ENCODE measurements at regions not wholly inside any gene's neighbourhood (a gene's known extent, or its start where the extent isn't known, plus 50 kb on each side); places are given as distances from the start of the nearest gene placed in this dataset.

DNA sequence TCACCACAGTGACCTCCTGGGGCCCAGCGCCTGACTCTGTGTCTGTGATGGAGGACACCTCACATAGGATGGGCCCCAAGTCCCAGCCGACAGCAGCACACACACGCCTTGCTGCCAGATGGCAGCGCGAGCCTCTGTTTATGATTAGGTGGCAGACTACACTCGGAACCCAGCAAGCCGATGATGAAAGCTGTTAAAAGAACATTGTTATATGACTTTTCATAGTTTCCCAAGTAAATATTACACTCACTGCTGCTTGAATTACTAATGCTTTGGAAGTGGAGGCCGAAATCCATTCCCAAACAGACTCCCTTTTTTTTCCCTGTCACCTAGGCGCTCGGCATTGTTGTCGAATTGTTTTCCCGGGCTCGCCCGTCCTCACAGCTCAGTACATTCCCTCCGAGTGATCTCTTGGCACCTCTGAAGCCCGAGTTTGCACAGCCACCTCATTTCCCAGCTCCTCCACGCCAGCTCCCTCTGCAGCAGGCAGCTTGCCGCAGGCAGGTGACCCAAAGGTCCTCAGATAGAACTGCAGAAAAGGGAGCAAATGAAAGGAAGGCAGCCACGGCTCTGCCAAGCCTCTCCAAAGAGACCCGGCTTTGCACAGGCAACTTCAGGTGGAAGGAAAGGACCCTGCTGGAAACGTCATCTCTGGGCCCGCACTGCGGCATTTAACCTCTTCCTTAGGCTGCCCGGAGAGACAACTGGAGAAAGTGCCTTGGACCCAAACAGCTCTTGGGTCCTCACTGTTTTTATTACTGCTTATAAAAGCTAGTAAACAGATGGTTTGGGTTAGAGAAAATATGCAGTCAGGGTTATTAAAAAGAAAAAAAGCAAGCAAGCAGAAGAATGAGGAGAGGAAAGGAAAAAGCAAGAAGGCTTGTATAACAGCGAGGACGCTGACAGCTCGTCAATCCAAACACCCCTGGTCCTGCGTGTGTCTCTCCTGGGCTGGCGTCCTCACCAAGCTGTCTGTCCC, 72.2 kb upstream of the SLC25A33 start:
- TF ChIP-seq, protein P1, sequence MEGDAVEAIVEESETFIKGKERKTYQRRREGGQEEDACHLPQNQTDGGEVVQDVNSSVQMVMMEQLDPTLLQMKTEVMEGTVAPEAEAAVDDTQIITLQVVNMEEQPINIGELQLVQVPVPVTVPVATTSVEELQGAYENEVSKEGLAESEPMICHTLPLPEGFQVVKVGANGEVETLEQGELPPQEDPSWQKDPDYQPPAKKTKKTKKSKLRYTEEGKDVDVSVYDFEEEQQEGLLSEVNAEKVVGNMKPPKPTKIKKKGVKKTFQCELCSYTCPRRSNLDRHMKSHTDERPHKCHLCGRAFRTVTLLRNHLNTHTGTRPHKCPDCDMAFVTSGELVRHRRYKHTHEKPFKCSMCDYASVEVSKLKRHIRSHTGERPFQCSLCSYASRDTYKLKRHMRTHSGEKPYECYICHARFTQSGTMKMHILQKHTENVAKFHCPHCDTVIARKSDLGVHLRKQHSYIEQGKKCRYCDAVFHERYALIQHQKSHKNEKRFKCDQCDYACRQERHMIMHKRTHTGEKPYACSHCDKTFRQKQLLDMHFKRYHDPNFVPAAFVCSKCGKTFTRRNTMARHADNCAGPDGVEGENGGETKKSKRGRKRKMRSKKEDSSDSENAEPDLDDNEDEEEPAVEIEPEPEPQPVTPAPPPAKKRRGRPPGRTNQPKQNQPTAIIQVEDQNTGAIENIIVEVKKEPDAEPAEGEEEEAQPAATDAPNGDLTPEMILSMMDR (conservative IDR thresholded peaks at IDR 0.05; ENCODE audit: low read length), result no peak
- TF ChIP-seq EZH2phosphoT487 (IDR thresholded peaks at IDR 0.05; ENCODE audit: borderline replicate concordance), result no peak
